ENCODE measurements at regions not wholly inside any gene's neighbourhood (a gene's known extent, or its start where the extent isn't known, plus 50 kb on each side); places are given as distances from the start of the nearest gene placed in this dataset.
A peak's percentile ranks its signal among the peaks of the same experiment; 100 is the strongest.

GRCh38 chr6:19761121-19761520, 76.0 kb upstream of the ID4 start:
- Histone ChIP-seq H3K9me3 (no peaks in the 10 kb centered on the region), H3K36me3 (replicated peaks in 1 of 2; ENCODE audit: control insufficient read depth in 1 of 2, insufficient read depth in 2 of 2, low read length in 1 of 2) (no peaks in the 10 kb centered on the region), H3F3A (replicated peaks; ENCODE audit: insufficient read depth) (no peaks in the 10 kb centered on the region), H3K4me3 (ENCODE audit: low read depth in 2 of 2, low read length in 1 of 2) (no peak overlapping the region), H3K9ac (no peak overlapping the region), H2AFZ (ENCODE audit: low read depth) (no peak overlapping the region), H3K4me1 (ENCODE audit: control insufficient read depth in 1 of 2, insufficient read depth in 2 of 2, low read depth in 1 of 2, low read length in 1 of 2) (no peaks in the 10 kb centered on the region; a peak in 2 of 4 replicates), H3K27ac (ENCODE audit: low read depth in 2 of 2, low read length in 1 of 2) (no peak overlapping the region), H3K27me3 (ENCODE audit: insufficient read depth) (no peaks in the 10 kb centered on the region), H4K20me1 (ENCODE audit: insufficient read depth) (no peaks in the 10 kb centered on the region), H3K9me2 (no peaks in the 10 kb centered on the region), H3K79me2 (ENCODE audit: insufficient read depth) (no peaks in the 10 kb centered on the region), H3K4me2 (no peak overlapping the region)
- DNase-seq: no peak
- 82% methylated on average over 1 of the region's 1 CpG for whole genome bisulfite sequencing (ENCODE audit: low lambda C conversion rate)
- TF ChIP-seq USF1 (IDR thresholded peaks at IDR 0.05; ENCODE audit: borderline replicate concordance, low read depth) (no peak), USF2 (IDR thresholded peaks at IDR 0.05; ENCODE audit: borderline replicate concordance, low read depth, low read length) (no peak), TAF1 (IDR thresholded peaks at IDR 0.05; ENCODE audit: borderline replicate concordance, low read depth, low read length) (no peak), FOXJ3 (CRISPR knock-in tag; IDR thresholded peaks at IDR 0.05) (no peak), GABPA (IDR thresholded peaks at IDR 0.05; ENCODE audit: low read depth) (no peak), TEAD4 (IDR thresholded peaks at IDR 0.05; ENCODE audit: borderline replicate concordance, insufficient read depth) (no peak), CHD2 (IDR thresholded peaks at IDR 0.05; ENCODE audit: low read length, partially characterized antibody) (no peak), MEF2A (IDR thresholded peaks at IDR 0.05; ENCODE audit: borderline replicate concordance, low read depth) (no peak), FOSL2 (IDR thresholded peaks at IDR 0.05; ENCODE audit: borderline replicate concordance, low read depth) (no peak), MXI1 (IDR thresholded peaks at IDR 0.05; ENCODE audit: low read depth, low read length) (no peak)
- POLR2A ChIA-PET: no interaction called here
- CTCF ChIA-PET: no interaction called here

- CTCF ChIA-PET: no interaction called here
- Histone ChIP-seq H3K36me3 (replicated peaks in 1 of 2; ENCODE audit: control insufficient read depth in 1 of 2, insufficient read depth in 2 of 2, low read length in 1 of 2) (no peaks in the 10 kb centered on the region), H3K79me2 (ENCODE audit: insufficient read depth) (no peaks in the 10 kb centered on the region), H3K4me1 (ENCODE audit: control insufficient read depth in 1 of 2, insufficient read depth in 2 of 2, low read depth in 1 of 2, low read length in 1 of 2) (no peaks in the 10 kb centered on the region), H4K20me1 (ENCODE audit: insufficient read depth) (no peaks in the 10 kb centered on the region), H3K4me2 (no peak overlapping the region), H3K27ac (ENCODE audit: low read depth in 2 of 2, low read length in 1 of 2) (no peak overlapping the region), H3K9me2 (no peaks in the 10 kb centered on the region), H2AFZ (ENCODE audit: low read depth) (peak overlapping the region; percentile 79; the same call in 1 of the 2 replicates), H3K9ac (no peak overlapping the region), H3K27me3 (ENCODE audit: insufficient read depth) (no peaks in the 10 kb centered on the region), H3K9me3 (no peaks in the 10 kb centered on the region), H3F3A (replicated peaks; ENCODE audit: insufficient read depth) (peaks cover 8% of the 10 kb centered on the region), H3K4me3 (ENCODE audit: low read depth in 2 of 2, low read length in 1 of 2) (no peak overlapping the region)
- no peak for DNase-seq
- TF ChIP-seq MAX (IDR thresholded peaks at IDR 0.05; ENCODE audit: low read depth): no peak
- TF ChIP-seq FOSL2 (IDR thresholded peaks at IDR 0.05; ENCODE audit: borderline replicate concordance, low read depth): peak; percentile 38; the same call in 1 of the 2 replicates
- no peak for TF ChIP-seq USF2 (IDR thresholded peaks at IDR 0.05; ENCODE audit: borderline replicate concordance, low read depth, low read length)
- POLR2A ChIA-PET: no interaction called here
- WGBS (ENCODE audit: low lambda C conversion rate): 47% methylated on average over 5 of the region's 5 CpGs
Measured at GRCh38 chr6:19771753-19772336, 65.3 kb upstream of the ID4 start.
